GDM1 (cell line): ENCODE measurements at regions not wholly inside any gene's neighbourhood (a gene's known extent, or its start where the extent isn't known, plus 50 kb on each side); places are given as distances from the start of the nearest gene placed in this dataset.
"Not testable (repeated sequence)": the region's sequence is repeated elsewhere in the genome, so short reads cannot be mapped to it uniquely, and the experiment has no call there.

Source experiments
- DNase-seq: peaks from one replicate; lab custom pipeline; 2025; lab: John Stamatoyannopoulos, UW

GRCh38 chr3:16708285-16708684 lies 103.1 kb upstream of the DAZL start:
- DNase-seq: no peak

- DNase-seq: not testable (repeated sequence)
Observed at GRCh38 chr3:16711691-16712090, 106.5 kb upstream of the DAZL start.

- no peak for DNase-seq
Observed at GRCh38 chr3:16715281-16715680, 110.1 kb upstream of the DAZL start.

- no peak for DNase-seq
Observed at GRCh38 chr3:16719426-16719825, 114.2 kb upstream of the DAZL start.

- DNase-seq: no peak
Observed at GRCh38 chr3:16720367-16720940, 115.2 kb upstream of the DAZL start.

GRCh38 chr3:16721494-16721893 lies 116.3 kb upstream of the DAZL start:
- no peak for DNase-seq

GRCh38 chr3:16723978-16724377 lies 118.8 kb upstream of the DAZL start:
- no peak for DNase-seq

- DNase-seq: no peak
Observed at GRCh38 chr3:16724487-16724886, 119.3 kb upstream of the DAZL start.

GRCh38 chr3:16725972-16726371 lies 120.7 kb upstream of the DAZL start:
- DNase-seq: no peak

- DNase-seq: no peak
Observed at GRCh38 chr3:16728770-16729745, 123.8 kb upstream of the DAZL start.

- DNase-seq: no peak
Observed at GRCh38 chr3:16738451-16738850, 133.2 kb upstream of the DAZL start.

GRCh38 chr3:16739541-16740105 lies 134.4 kb upstream of the DAZL start:
- no peak for DNase-seq

GRCh38 chr3:16740515-16740914 lies 135.3 kb upstream of the DAZL start:
- DNase-seq: no peak

GRCh38 chr3:16741103-16741758 lies 136.0 kb upstream of the DAZL start:
- DNase-seq: no peak

- DNase-seq: no peak
Observed at GRCh38 chr3:16741890-16742289, 136.7 kb upstream of the DAZL start.

GRCh38 chr3:16743276-16743675 lies 138.1 kb upstream of the DAZL start:
- no peak for DNase-seq

GRCh38 chr3:16759227-16759903 lies 125.4 kb upstream of the PLCL2 start:
- no peak for DNase-seq

GRCh38 chr3:16761571-16761970 lies 123.2 kb upstream of the PLCL2 start:
- DNase-seq: no peak

- no peak for DNase-seq
Observed at GRCh38 chr3:16765661-16766060, 119.1 kb upstream of the PLCL2 start.

- no peak for DNase-seq
Observed at GRCh38 chr3:16767006-16767405, 117.7 kb upstream of the PLCL2 start.

GRCh38 chr3:16768014-16768413 lies 116.7 kb upstream of the PLCL2 start:
- DNase-seq: no peak

- no peak for DNase-seq
Observed at GRCh38 chr3:16768956-16769355, 115.8 kb upstream of the PLCL2 start.
